ENCODE measurements at regions not wholly inside any gene's neighbourhood (a gene's known extent, or its start where the extent isn't known, plus 50 kb on each side); places are given as distances from the start of the nearest gene placed in this dataset.

- TF ChIP-seq RAD21 (IDR thresholded peaks at IDR 0.05) (no peak), MAX (IDR thresholded peaks at IDR 0.05) (no peak), JUND (IDR thresholded peaks at IDR 0.05) (no peak)
- 91% methylated on average over 1 of the region's 1 CpG for WGBS
- Histone ChIP-seq H3K36me3 (ENCODE audit: control insufficient read depth in 4 of 4, insufficient read depth in 3 of 4, low read depth in 1 of 4, low read length in 3 of 4) (no peaks in the 10 kb centered on the region), H3K27ac (ENCODE audit: low read depth in 1 of 2, low read length in 2 of 2) (no peak overlapping the region), H3K27me3 (ENCODE audit: control insufficient read depth in 4 of 4, insufficient read depth in 4 of 4, low read length in 3 of 4) (no peaks in the 10 kb centered on the region), H3K4me3 (ENCODE audit: low read depth in 1 of 3, low read length in 3 of 3) (no peak overlapping the region), H3K9ac (ENCODE audit: low read depth in 1 of 2, low read length in 2 of 2) (no peak overlapping the region), H3K9me3 (ENCODE audit: control insufficient read depth in 4 of 4, low read length in 3 of 4) (no peaks in the 10 kb centered on the region), H3K4me1 (ENCODE audit: control insufficient read depth in 4 of 4, insufficient read depth in 4 of 4, low read length in 3 of 4) (peaks cover 0 to 18% (median 7%) of the 10 kb centered on the region in 4 donors)
- no peak for DNase-seq (ENCODE audit: low spot score)
Observed at GRCh38 chr10:60626037-60626436, 152.2 kb upstream of the CDK1 start.

DNA sequence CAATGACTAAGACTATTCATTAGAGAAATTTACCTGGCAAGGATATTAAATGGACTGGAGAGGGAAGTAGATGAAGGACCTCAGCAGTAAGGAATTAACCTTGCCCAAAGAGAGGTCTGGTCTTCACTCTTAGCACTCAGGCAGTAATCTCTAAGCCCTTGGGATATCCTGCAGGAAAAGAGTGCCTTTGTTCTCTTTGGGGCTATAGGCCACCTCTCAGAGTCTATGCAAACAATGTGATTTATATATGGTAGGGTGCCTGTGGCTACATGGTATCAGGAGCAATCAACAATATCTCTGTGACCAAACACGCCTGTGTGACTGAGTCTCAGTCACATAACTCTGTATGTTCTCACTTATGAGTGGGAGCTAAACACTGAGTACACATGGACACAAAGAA lies 154.7 kb upstream of the CDK1 start:
- no peak for DNase-seq (ENCODE audit: low spot score)
- WGBS: 94% methylated on average over 1 of the region's 1 CpG
- H3K36me3 ChIP-seq (ENCODE audit: control insufficient read depth in 4 of 4, insufficient read depth in 3 of 4, low read depth in 1 of 4, low read length in 3 of 4): no peaks in the 10 kb centered on the region
- no peak overlapping the region for H3K9ac ChIP-seq (ENCODE audit: low read depth in 1 of 2, low read length in 2 of 2)
- TF ChIP-seq FOXA1 (IDR thresholded peaks at IDR 0.05): no peak
- no peak for TF ChIP-seq YY1 (IDR thresholded peaks at IDR 0.05)
- TF ChIP-seq RAD21 (IDR thresholded peaks at IDR 0.05): no peak
- TF ChIP-seq, protein P1, sequence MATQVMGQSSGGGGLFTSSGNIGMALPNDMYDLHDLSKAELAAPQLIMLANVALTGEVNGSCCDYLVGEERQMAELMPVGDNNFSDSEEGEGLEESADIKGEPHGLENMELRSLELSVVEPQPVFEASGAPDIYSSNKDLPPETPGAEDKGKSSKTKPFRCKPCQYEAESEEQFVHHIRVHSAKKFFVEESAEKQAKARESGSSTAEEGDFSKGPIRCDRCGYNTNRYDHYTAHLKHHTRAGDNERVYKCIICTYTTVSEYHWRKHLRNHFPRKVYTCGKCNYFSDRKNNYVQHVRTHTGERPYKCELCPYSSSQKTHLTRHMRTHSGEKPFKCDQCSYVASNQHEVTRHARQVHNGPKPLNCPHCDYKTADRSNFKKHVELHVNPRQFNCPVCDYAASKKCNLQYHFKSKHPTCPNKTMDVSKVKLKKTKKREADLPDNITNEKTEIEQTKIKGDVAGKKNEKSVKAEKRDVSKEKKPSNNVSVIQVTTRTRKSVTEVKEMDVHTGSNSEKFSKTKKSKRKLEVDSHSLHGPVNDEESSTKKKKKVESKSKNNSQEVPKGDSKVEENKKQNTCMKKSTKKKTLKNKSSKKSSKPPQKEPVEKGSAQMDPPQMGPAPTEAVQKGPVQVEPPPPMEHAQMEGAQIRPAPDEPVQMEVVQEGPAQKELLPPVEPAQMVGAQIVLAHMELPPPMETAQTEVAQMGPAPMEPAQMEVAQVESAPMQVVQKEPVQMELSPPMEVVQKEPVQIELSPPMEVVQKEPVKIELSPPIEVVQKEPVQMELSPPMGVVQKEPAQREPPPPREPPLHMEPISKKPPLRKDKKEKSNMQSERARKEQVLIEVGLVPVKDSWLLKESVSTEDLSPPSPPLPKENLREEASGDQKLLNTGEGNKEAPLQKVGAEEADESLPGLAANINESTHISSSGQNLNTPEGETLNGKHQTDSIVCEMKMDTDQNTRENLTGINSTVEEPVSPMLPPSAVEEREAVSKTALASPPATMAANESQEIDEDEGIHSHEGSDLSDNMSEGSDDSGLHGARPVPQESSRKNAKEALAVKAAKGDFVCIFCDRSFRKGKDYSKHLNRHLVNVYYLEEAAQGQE (IDR thresholded peaks at IDR 0.05): no peak
- TF ChIP-seq, protein P2, sequence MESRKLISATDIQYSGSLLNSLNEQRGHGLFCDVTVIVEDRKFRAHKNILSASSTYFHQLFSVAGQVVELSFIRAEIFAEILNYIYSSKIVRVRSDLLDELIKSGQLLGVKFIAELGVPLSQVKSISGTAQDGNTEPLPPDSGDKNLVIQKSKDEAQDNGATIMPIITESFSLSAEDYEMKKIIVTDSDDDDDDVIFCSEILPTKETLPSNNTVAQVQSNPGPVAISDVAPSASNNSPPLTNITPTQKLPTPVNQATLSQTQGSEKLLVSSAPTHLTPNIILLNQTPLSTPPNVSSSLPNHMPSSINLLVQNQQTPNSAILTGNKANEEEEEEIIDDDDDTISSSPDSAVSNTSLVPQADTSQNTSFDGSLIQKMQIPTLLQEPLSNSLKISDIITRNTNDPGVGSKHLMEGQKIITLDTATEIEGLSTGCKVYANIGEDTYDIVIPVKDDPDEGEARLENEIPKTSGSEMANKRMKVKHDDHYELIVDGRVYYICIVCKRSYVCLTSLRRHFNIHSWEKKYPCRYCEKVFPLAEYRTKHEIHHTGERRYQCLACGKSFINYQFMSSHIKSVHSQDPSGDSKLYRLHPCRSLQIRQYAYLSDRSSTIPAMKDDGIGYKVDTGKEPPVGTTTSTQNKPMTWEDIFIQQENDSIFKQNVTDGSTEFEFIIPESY (IDR thresholded peaks at IDR 0.05): no peak
- no peak for TF ChIP-seq RXRA (IDR thresholded peaks at IDR 0.05)
- TF ChIP-seq TAF1 (conservative IDR thresholded peaks at IDR 0.05): no peak
- no peak for TF ChIP-seq HNF4A (conservative IDR thresholded peaks at IDR 0.05)
- no peak for TF ChIP-seq MAX (IDR thresholded peaks at IDR 0.05)
- no peak for TF ChIP-seq NR2F2 (IDR thresholded peaks at IDR 0.05)
- no peak for TF ChIP-seq FOXA2 (IDR thresholded peaks at IDR 0.05)
- no peak for TF ChIP-seq HNF4G (IDR thresholded peaks at IDR 0.05)
- no peak for TF ChIP-seq SP1 (IDR thresholded peaks at IDR 0.05)
- TF ChIP-seq, protein P3, sequence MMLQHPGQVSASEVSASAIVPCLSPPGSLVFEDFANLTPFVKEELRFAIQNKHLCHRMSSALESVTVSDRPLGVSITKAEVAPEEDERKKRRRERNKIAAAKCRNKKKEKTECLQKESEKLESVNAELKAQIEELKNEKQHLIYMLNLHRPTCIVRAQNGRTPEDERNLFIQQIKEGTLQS (IDR thresholded peaks at IDR 0.05): no peak
- TF ChIP-seq CTCF (IDR thresholded peaks at IDR 0.05; ENCODE audit: low read depth, low read length, missing input control): no peak
- no peak for TF ChIP-seq GABPA (IDR thresholded peaks at IDR 0.05 in 1 of 2, conservative IDR thresholded peaks at IDR 0.05 in 1 of 2)
- no peak for TF ChIP-seq JUND (IDR thresholded peaks at IDR 0.05)
- TF ChIP-seq EGR1 (IDR thresholded peaks at IDR 0.05; ENCODE audit: low read depth in 2 of 2): no peak
- H3K4me3 ChIP-seq (ENCODE audit: low read depth in 1 of 3, low read length in 3 of 3): no peak overlapping the region
- H3K4me1 ChIP-seq (ENCODE audit: control insufficient read depth in 4 of 4, insufficient read depth in 4 of 4, low read length in 3 of 4): peaks cover 0 to 10% (median 5%) of the 10 kb centered on the region in 4 donors
- no peaks in the 10 kb centered on the region for H3K27me3 ChIP-seq (ENCODE audit: control insufficient read depth in 4 of 4, insufficient read depth in 4 of 4, low read length in 3 of 4)
- H3K27ac ChIP-seq (ENCODE audit: low read depth in 1 of 2, low read length in 2 of 2): no peak overlapping the region
- H3K9me3 ChIP-seq (ENCODE audit: control insufficient read depth in 4 of 4, low read length in 3 of 4): no peaks in the 10 kb centered on the region

Measured in liver (tissue), 8 donors.